ENCODE measurements at regions not wholly inside any gene's neighbourhood (a gene's known extent, or its start where the extent isn't known, plus 50 kb on each side); places are given as distances from the start of the nearest gene placed in this dataset.

DNA sequence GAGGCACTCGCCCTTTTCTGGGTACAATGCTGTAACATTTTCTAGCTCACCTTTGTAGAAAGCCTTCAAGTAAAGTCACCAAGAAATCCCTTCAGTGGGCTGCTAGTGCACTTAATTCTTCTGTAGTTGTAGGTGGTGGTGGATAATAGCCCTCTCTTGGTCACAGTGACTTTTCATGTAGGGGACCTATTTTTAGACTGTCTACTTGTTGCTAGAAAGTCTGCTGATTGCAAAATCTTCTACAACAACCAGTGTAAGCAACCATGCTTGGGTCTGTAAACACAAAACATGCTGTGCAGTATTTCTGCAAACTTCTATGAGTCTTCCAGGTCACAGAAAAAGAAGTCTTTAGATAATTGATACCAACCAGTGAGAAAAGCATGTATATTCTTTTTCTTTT, 55.6 kb downstream of the PBDC1 start:
- H3K9me1 ChIP-seq (ENCODE audit: insufficient read depth, low read length), result no peaks in the 10 kb centered on the region
- no peaks in the 10 kb centered on the region for H3K79me1 ChIP-seq (ENCODE audit: low read depth in 1 of 2, low read length in 2 of 2)
- H3K4ac ChIP-seq (ENCODE audit: low read depth, low read length), result no peak overlapping the region
- H3K9ac ChIP-seq (ENCODE audit: low read depth, low read length), result no peak overlapping the region
- no peaks in the 10 kb centered on the region for H3K4me1 ChIP-seq (ENCODE audit: control insufficient read depth, insufficient read depth, low read length)
- H2BK120ac ChIP-seq (ENCODE audit: low read depth, low read length), result no peak overlapping the region
- H2AFZ ChIP-seq (replicated peaks; ENCODE audit: low read length, poor library complexity), result no peak overlapping the region
- no peak overlapping the region for H4K5ac ChIP-seq (ENCODE audit: low read depth, low read length)
- intact Hi-C loops (cut with micrococcal nuclease) (no loop called here), dilution Hi-C loops (cut with HindIII; ENCODE audit: low sequenced_read_pairs, unreplicated experiment) (no loop called here), in situ Hi-C loops (cut with MboI; ENCODE audit: low sequenced_read_pairs) (no loop called here)
- H3K14ac ChIP-seq (replicated peaks; ENCODE audit: low read depth, low read length), result no peak overlapping the region
- POLR2A ChIA-PET (ENCODE audit: unreplicated experiment), result no interaction called here
- no peak overlapping the region for H3K4me2 ChIP-seq (ENCODE audit: low read depth, low read length)
- H3K18ac ChIP-seq (ENCODE audit: low read depth, low read length), result no peak overlapping the region
- no peak overlapping the region for H2BK5ac ChIP-seq (ENCODE audit: low read depth, low read length, poor library complexity, severe bottlenecking)
- no TSS peak for BruUV-seq (replicated peaks)
- CTCF ChIA-PET, result no interaction called here
- ATAC-seq (ENCODE audit: low read depth), result no peak
- H4K8ac ChIP-seq (ENCODE audit: low read depth in 2 of 2, low read length in 2 of 2), result no peak overlapping the region
- no peak overlapping the region for H4K91ac ChIP-seq (ENCODE audit: insufficient read depth, low read depth, low read length)
- H3K56ac ChIP-seq (ENCODE audit: extremely low read depth, insufficient read depth, low read length), result no peak overlapping the region
- H3K36me3 ChIP-seq (ENCODE audit: control insufficient read depth, insufficient read depth, low read length), result no peaks in the 10 kb centered on the region
- no peak overlapping the region for H3K27ac ChIP-seq (ENCODE audit: insufficient read depth, low read length)
- no peaks in the 10 kb centered on the region for H4K20me1 ChIP-seq (ENCODE audit: insufficient read depth, low read length)
- no peaks in the 10 kb centered on the region; the same call in 1 of the 2 replicates for H3K27me3 ChIP-seq (ENCODE audit: control insufficient read depth, insufficient read depth, low read length)
- no peak overlapping the region for H3K23ac ChIP-seq (ENCODE audit: low read depth, low read length)
- TF ChIP-seq, protein P1, sequence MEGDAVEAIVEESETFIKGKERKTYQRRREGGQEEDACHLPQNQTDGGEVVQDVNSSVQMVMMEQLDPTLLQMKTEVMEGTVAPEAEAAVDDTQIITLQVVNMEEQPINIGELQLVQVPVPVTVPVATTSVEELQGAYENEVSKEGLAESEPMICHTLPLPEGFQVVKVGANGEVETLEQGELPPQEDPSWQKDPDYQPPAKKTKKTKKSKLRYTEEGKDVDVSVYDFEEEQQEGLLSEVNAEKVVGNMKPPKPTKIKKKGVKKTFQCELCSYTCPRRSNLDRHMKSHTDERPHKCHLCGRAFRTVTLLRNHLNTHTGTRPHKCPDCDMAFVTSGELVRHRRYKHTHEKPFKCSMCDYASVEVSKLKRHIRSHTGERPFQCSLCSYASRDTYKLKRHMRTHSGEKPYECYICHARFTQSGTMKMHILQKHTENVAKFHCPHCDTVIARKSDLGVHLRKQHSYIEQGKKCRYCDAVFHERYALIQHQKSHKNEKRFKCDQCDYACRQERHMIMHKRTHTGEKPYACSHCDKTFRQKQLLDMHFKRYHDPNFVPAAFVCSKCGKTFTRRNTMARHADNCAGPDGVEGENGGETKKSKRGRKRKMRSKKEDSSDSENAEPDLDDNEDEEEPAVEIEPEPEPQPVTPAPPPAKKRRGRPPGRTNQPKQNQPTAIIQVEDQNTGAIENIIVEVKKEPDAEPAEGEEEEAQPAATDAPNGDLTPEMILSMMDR (conservative IDR thresholded peaks at IDR 0.05; ENCODE audit: low read depth, low read length), result no peak
- TF ChIP-seq RCOR1 (IDR thresholded peaks at IDR 0.05; ENCODE audit: insufficient replicate concordance, low read length) (no peak), RAD21 (IDR thresholded peaks at IDR 0.05; ENCODE audit: low read length) (no peak), MAZ (IDR thresholded peaks at IDR 0.05; ENCODE audit: borderline replicate concordance, low read depth, low read length) (no peak), RFX5 (IDR thresholded peaks at IDR 0.05; ENCODE audit: low read depth, low read length) (no peak), MAFK (IDR thresholded peaks at IDR 0.05; ENCODE audit: low read depth, low read length) (no peak), POLR2A (IDR thresholded peaks at IDR 0.05; ENCODE audit: low read depth, low read length) (no peak), SMC3 (IDR thresholded peaks at IDR 0.05; ENCODE audit: low read depth, low read length) (no peak), NFE2L2 (IDR thresholded peaks at IDR 0.05; ENCODE audit: low read depth, low read length) (no peak), CEBPB (IDR thresholded peaks at IDR 0.05; ENCODE audit: low read depth, low read length) (no peak), FOS (IDR thresholded peaks at IDR 0.05; ENCODE audit: low read depth, low read length) (no peak), MXI1 (IDR thresholded peaks at IDR 0.05; ENCODE audit: borderline replicate concordance, low read depth, low read length) (no peak)
- TF ChIP-seq, protein P2, sequence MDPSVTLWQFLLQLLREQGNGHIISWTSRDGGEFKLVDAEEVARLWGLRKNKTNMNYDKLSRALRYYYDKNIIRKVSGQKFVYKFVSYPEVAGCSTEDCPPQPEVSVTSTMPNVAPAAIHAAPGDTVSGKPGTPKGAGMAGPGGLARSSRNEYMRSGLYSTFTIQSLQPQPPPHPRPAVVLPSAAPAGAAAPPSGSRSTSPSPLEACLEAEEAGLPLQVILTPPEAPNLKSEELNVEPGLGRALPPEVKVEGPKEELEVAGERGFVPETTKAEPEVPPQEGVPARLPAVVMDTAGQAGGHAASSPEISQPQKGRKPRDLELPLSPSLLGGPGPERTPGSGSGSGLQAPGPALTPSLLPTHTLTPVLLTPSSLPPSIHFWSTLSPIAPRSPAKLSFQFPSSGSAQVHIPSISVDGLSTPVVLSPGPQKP (IDR thresholded peaks at IDR 0.05; ENCODE audit: borderline replicate concordance, low read depth, low read length), result no peak
- H2AK5ac ChIP-seq (ENCODE audit: low read depth, low read length), result no peak overlapping the region
- H2BK15ac ChIP-seq (ENCODE audit: low read depth, low read length), result no peak overlapping the region
- no CpG with 5 or more reads among the region's 1 CpG for WGBS, 2 experiments (ENCODE audit: extremely low coverage in 2 of 2, insufficient read length in 1 of 2)
- H3K9me3 ChIP-seq (ENCODE audit: control insufficient read depth, insufficient read depth, low read length), result no peaks in the 10 kb centered on the region
- no peak overlapping the region for H3K4me3 ChIP-seq (ENCODE audit: insufficient read depth, low read depth, low read length)
- H2BK20ac ChIP-seq (ENCODE audit: low read depth, low read length), result no peak overlapping the region
- DNase-seq, result no peak
- H2AK9ac ChIP-seq (replicated peaks; ENCODE audit: low read depth, low read length, poor library complexity), result no peak overlapping the region

All from IMR-90 (cell line).